H1 (cell line): ENCODE measurements at regions not wholly inside any gene's neighbourhood (a gene's known extent, or its start where the extent isn't known, plus 50 kb on each side); places are given as distances from the start of the nearest gene placed in this dataset.

Experiments used
- CTCF ChIA-PET: fragments of 300-600 bp; sonication (Branson Sonifier 250); formaldehyde crosslinking; loops from one replicate; lab custom pipeline; 2021; ENCODE audit not compliant: partially characterized antibody; lab: Charles Lee
- POLR2A ChIA-PET: fragments of 300-600 bp; sonication (Branson Sonifier 250); formaldehyde crosslinking; loops from one replicate; lab custom pipeline; 2021; ENCODE audit warnings: inconsistent platforms; ENCODE audit not compliant: partially characterized antibody; lab: Charles Lee
- DNase-seq, 2 experiments: peaks; one replicate each; pipeline versions ENCODE4 v3.0.0 to v3.0.0-alpha.2; 2010 to 2022; ENCODE audit warnings: low spot score in 2 of 2, low read depth in 1 of 2, mixed read lengths in 1 of 2
- FAIRE-seq: peaks from 2 replicates; lab custom pipeline; 2011; peaks lifted over from hg19 to GRCh38; lab: Jason Lieb, UNC
- H2AFZ ChIP-seq: 2 replicates; pipeline ENCODE4 v1.8.1; 2012; ENCODE audit warnings: low read length, inconsistent platforms
- H2AK5ac ChIP-seq: 2 replicates; pipeline ENCODE4 v1.6.1; 2013; ENCODE audit warnings: low read depth, low read length
- H2BK120ac ChIP-seq: replicated peaks from 2 replicates; pipeline ENCODE3; 2013; ENCODE audit warnings: low read depth, low read length, inconsistent platforms
- H2BK12ac ChIP-seq: 2 replicates; pipeline ENCODE4 v1.6.1; 2013; ENCODE audit warnings: low read depth, low read length
- H2BK15ac ChIP-seq: 2 replicates; pipeline ENCODE4 v1.6.1; 2013; ENCODE audit warnings: low read length
- H2BK20ac ChIP-seq: 2 replicates; pipeline ENCODE4 v1.6.1; 2013; ENCODE audit warnings: low read length
- H2BK5ac ChIP-seq: 2 replicates; pipeline ENCODE4 v1.6.1; 2013; ENCODE audit warnings: low read depth, low read length
- H3K14ac ChIP-seq: 2 replicates; pipeline ENCODE4 v1.6.1; 2013; ENCODE audit warnings: inconsistent platforms; ENCODE audit not compliant: insufficient read length
- H3K18ac ChIP-seq: 2 replicates; pipeline ENCODE4 v1.6.1; 2013; ENCODE audit warnings: low read length; ENCODE audit errors: extremely low read depth
- H3K23ac ChIP-seq: 2 replicates; pipeline ENCODE4 v1.6.1; 2013; ENCODE audit warnings: inconsistent platforms; ENCODE audit not compliant: insufficient read length
- H3K23me2 ChIP-seq: 2 replicates; pipeline ENCODE4 v1.6.1; 2013; ENCODE audit warnings: low read depth, low read length
- H3K27ac ChIP-seq: 2 replicates; pipeline ENCODE4 v1.6.1; 2011; ENCODE audit warnings: low read depth, low read length, inconsistent platforms
- H3K27me3 ChIP-seq, 4 experiments: replicated peaks in 1 of 4; 1 replicate in 1 of 4; 2 replicates in 3 of 4; pipeline versions ENCODE4 v1.6.1 to v1.8.1; 2011 to 2013; ENCODE audit warnings: low read length in 3 of 4, mild to moderate bottlenecking in 3 of 4, inconsistent platforms in 2 of 4, mixed read lengths in 2 of 4, moderate library complexity in 1 of 4; ENCODE audit not compliant: control insufficient read depth in 3 of 4, insufficient read depth in 3 of 4; ENCODE audit errors: extremely low read depth in 1 of 4
- H3K36me3 ChIP-seq, 4 experiments: 2 replicates each; pipeline versions ENCODE4 v1.6.1 to v1.8.1; 2011 to 2013; ENCODE audit warnings: mild to moderate bottlenecking in 4 of 4, low read length in 3 of 4, moderate library complexity in 2 of 4, control low read depth in 1 of 4, inconsistent platforms in 1 of 4; ENCODE audit not compliant: insufficient read depth in 4 of 4, control insufficient read depth in 2 of 4
- H3K4ac ChIP-seq: replicated peaks from 2 replicates; pipeline ENCODE3; 2013; ENCODE audit warnings: low read length, low read depth, mixed read lengths, inconsistent platforms; ENCODE audit not compliant: insufficient read length
- H3K4me1 ChIP-seq, 4 experiments: replicated peaks in 1 of 4; 1 replicate in 1 of 4; 2 replicates in 3 of 4; pipeline versions ENCODE4 v1.6.1 to v1.8.1; 2011 to 2013; ENCODE audit warnings: low read length in 3 of 4, inconsistent platforms in 2 of 4, mixed read lengths in 1 of 4; ENCODE audit not compliant: insufficient read depth in 4 of 4, control insufficient read depth in 3 of 4
- H3K4me2 ChIP-seq, 2 experiments: 2 replicates each; pipeline versions ENCODE4 v1.6.1 to v1.8.1; 2011 to 2013; ENCODE audit warnings: low read depth in 2 of 2, low read length in 2 of 2, control low read depth in 1 of 2, inconsistent platforms in 1 of 2, mild to moderate bottlenecking in 1 of 2; ENCODE audit not compliant: insufficient read depth in 1 of 2
- H3K4me3 ChIP-seq, 4 experiments: fragments of 200-600, 300-600 bp in 1 of 4; sonication (generic), shearing (Covaris generic), sonication (Bioruptor Twin) in 1 of 4; 2 replicates each; pipeline versions ENCODE4 v1.5.1 to v1.8.1; 2011 to 2016; ENCODE audit warnings: low read length in 4 of 4, low read depth in 3 of 4, control low read depth in 2 of 4, inconsistent platforms in 2 of 4, mild to moderate bottlenecking in 2 of 4, mixed read lengths in 1 of 4, moderate library complexity in 1 of 4; ENCODE audit not compliant: insufficient read depth in 2 of 4; ENCODE audit errors: extremely low read depth in 1 of 4
- H3K56ac ChIP-seq: replicated peaks from 2 replicates; pipeline ENCODE3; 2013; ENCODE audit warnings: low read depth, mild to moderate bottlenecking, mixed read lengths, low read length, inconsistent platforms; ENCODE audit not compliant: insufficient read length
- H3K79me1 ChIP-seq: 2 replicates; pipeline ENCODE4 v1.6.1; 2013; ENCODE audit warnings: low read depth, low read length, control low read depth
- H3K79me2 ChIP-seq, 2 experiments: 2 replicates each; pipeline versions ENCODE4 v1.6.1 to v1.8.1; 2012 to 2013; ENCODE audit warnings: low read length in 2 of 2, mild to moderate bottlenecking in 2 of 2, inconsistent platforms in 1 of 2; ENCODE audit not compliant: insufficient read depth in 2 of 2, control insufficient read depth in 1 of 2
- H3K9ac ChIP-seq, 4 experiments: replicated peaks in 1 of 4; 1 replicate in 1 of 4; 2 replicates in 3 of 4; pipeline versions ENCODE4 v1.6.1 to v1.8.1; 2011 to 2013; ENCODE audit warnings: low read depth in 3 of 4, low read length in 3 of 4, control low read depth in 2 of 4, mild to moderate bottlenecking in 2 of 4, moderate library complexity in 2 of 4, inconsistent platforms in 1 of 4; ENCODE audit errors: extremely low read depth in 1 of 4
- H3K9me3 ChIP-seq, 2 experiments: 2 replicates each; pipeline versions ENCODE4 v1.6.1 to v1.8.1; 2012 to 2013; ENCODE audit warnings: mild to moderate bottlenecking in 2 of 2, moderate library complexity in 2 of 2, control low read depth in 1 of 2, inconsistent platforms in 1 of 2, low read depth in 1 of 2, low read length in 1 of 2, mixed read lengths in 1 of 2; ENCODE audit not compliant: insufficient read depth in 2 of 2
- H4K20me1 ChIP-seq, 2 experiments: replicated peaks in 1 of 2; 2 replicates each; pipeline versions ENCODE3 to v1.8.1; 2011 to 2013; ENCODE audit warnings: inconsistent platforms in 2 of 2, low read length in 2 of 2, mild to moderate bottlenecking in 1 of 2; ENCODE audit not compliant: insufficient read depth in 2 of 2, control insufficient read depth in 1 of 2
- H4K5ac ChIP-seq: 2 replicates; pipeline ENCODE4 v1.6.1; 2013; ENCODE audit warnings: low read length, low read depth, mixed read lengths, inconsistent platforms; ENCODE audit not compliant: insufficient read length
- H4K8ac ChIP-seq: 2 replicates; pipeline ENCODE4 v1.8.0; 2013; ENCODE audit warnings: mild to moderate bottlenecking, moderate library complexity, low read length, inconsistent platforms; ENCODE audit not compliant: insufficient read depth; ENCODE audit errors: extremely low read depth
- H4K91ac ChIP-seq: replicated peaks from 2 replicates; pipeline ENCODE3; 2013; ENCODE audit warnings: low read length, mixed read lengths, inconsistent platforms; ENCODE audit not compliant: insufficient read length
- CREB1 ChIP-seq: IDR thresholded peaks from 2 replicates; pipeline ENCODE4 v1.6.1; 2012; ENCODE audit warnings: inconsistent platforms
- EP300 ChIP-seq, 2 experiments: IDR thresholded peaks; 1 replicate in 1 of 2; 2 replicates in 1 of 2; pipeline ENCODE4 v1.6.1; 2011 to 2012; ENCODE audit warnings: low read depth in 2 of 2, low read length in 2 of 2, mild to moderate bottlenecking in 2 of 2, borderline replicate concordance in 1 of 2, inconsistent platforms in 1 of 2, moderate library complexity in 1 of 2
- GABPA ChIP-seq: IDR thresholded peaks from 2 replicates; pipeline ENCODE4 v1.6.1; 2011; ENCODE audit warnings: mild to moderate bottlenecking, low read length, moderate library complexity, borderline replicate concordance; ENCODE audit not compliant: insufficient read depth
- HDAC2 ChIP-seq, 2 experiments: fragments of 300-600 bp in 1 of 2; sonication (generic) in 1 of 2; IDR thresholded peaks; 2 replicates each; pipeline ENCODE4 v1.6.1; 2011 to 2012; ENCODE audit warnings: low read depth in 2 of 2, low read length in 2 of 2, mild to moderate bottlenecking in 2 of 2, moderate library complexity in 2 of 2, borderline replicate concordance in 1 of 2, inconsistent platforms in 1 of 2
- HDAC6 ChIP-seq: IDR thresholded peaks from one replicate; pipeline ENCODE4 v1.7.1; 2012; ENCODE audit warnings: low read depth, mild to moderate bottlenecking, inconsistent platforms, low read length, moderate library complexity
- JUND ChIP-seq: IDR thresholded peaks from 2 replicates; pipeline ENCODE4 v1.6.1; 2011; ENCODE audit warnings: mild to moderate bottlenecking, improper control_type of control experiment, low read length
- PHF8 ChIP-seq: fragments of 200-600 bp; sonication (generic); conservative IDR thresholded peaks from 2 replicates; pipeline ENCODE4 v1.7.1; 2012; ENCODE audit warnings: low read depth, mild to moderate bottlenecking, inconsistent platforms, low read length, moderate library complexity
- RAD21 ChIP-seq, 2 experiments: IDR thresholded peaks in 1 of 2; conservative IDR thresholded peaks in 1 of 2; 2 replicates each; pipeline ENCODE4 v1.6.1; 2011; ENCODE audit warnings: low read depth in 2 of 2, low read length in 2 of 2, improper control_type of control experiment in 1 of 2, inconsistent platforms in 1 of 2, mild to moderate bottlenecking in 1 of 2, moderate library complexity in 1 of 2
- RXRA ChIP-seq: IDR thresholded peaks from 2 replicates; pipeline ENCODE4 v1.6.1; 2011; ENCODE audit warnings: low read depth, mild to moderate bottlenecking, low read length, moderate library complexity; ENCODE audit not compliant: insufficient read depth
- SIN3A ChIP-seq, 2 experiments: IDR thresholded peaks in 1 of 2; conservative IDR thresholded peaks in 1 of 2; 2 replicates each; pipeline ENCODE4 v1.6.1; 2011 to 2012; ENCODE audit warnings: low read length in 2 of 2, improper control_type of control experiment in 1 of 2, low read depth in 1 of 2, mild to moderate bottlenecking in 1 of 2
- TAF1 ChIP-seq: IDR thresholded peaks from 2 replicates; pipeline ENCODE4 v1.6.1; 2011; ENCODE audit warnings: mild to moderate bottlenecking, low read depth, low read length
- TAF7 ChIP-seq: optimal IDR thresholded peaks from 2 replicates; pipeline ENCODE3; 2011; ENCODE audit warnings: low read depth, mild to moderate bottlenecking, inconsistent platforms, low read length, moderate library complexity, borderline replicate concordance
- WGBS, 2 experiments: shearing (Covaris generic) in 1 of 2; methylation state at CpG; one replicate each; pipeline versions ENCODE4 v1.1.6 to v1.1.7; 2013 to 2015; ENCODE audit warnings: low lambda C conversion rate in 2 of 2, mixed read lengths in 2 of 2, inconsistent platforms in 1 of 2, low coverage in 1 of 2, missing lambda C conversion rate in 1 of 2; ENCODE audit not compliant: insufficient replicate concordance in 2 of 2, insufficient coverage in 1 of 2, insufficient read length in 1 of 2; ENCODE audit errors: extremely low coverage in 1 of 2, missing lambda C conversion rate in 1 of 2; 5-methylcytosine and 5-hydroxymethylcytosine counted together

- no peak overlapping the region for H4K8ac ChIP-seq
- no peak overlapping the region for H2BK12ac ChIP-seq
- no peak overlapping the region for H3K56ac ChIP-seq
- H2BK15ac ChIP-seq = no peak overlapping the region
- peaks cover 0 to 3% (median 1%) of the 10 kb centered on the region in 4 experiments; a peak in 2 of 7 replicates for H3K4me1 ChIP-seq
- no peak overlapping the region for H3K4me3 ChIP-seq
- WGBS, 2 experiments = 87% methylated on average over 2 of the region's 2 CpGs; no CpG with 5 or more reads in 1 of the 2 experiments
- H2AK5ac ChIP-seq = no peak overlapping the region
- no peak overlapping the region for H2AFZ ChIP-seq
- H2BK5ac ChIP-seq = no peak overlapping the region
- no peak overlapping the region for H2BK120ac ChIP-seq
- no peak overlapping the region for H3K23ac ChIP-seq
- H3K4ac ChIP-seq = no peak overlapping the region
- H3K9me3 ChIP-seq = no peaks in the 10 kb centered on the region
- no peak overlapping the region for H3K27ac ChIP-seq
- H3K18ac ChIP-seq = no peak overlapping the region
- no peak overlapping the region for H3K14ac ChIP-seq
- FAIRE-seq = no peak
- no peaks in the 10 kb centered on the region for H3K79me1 ChIP-seq
- no peaks in the 10 kb centered on the region for H3K79me2 ChIP-seq
- DNase-seq = no peak
- H3K9ac ChIP-seq = no peak overlapping the region
- H4K5ac ChIP-seq = no peak overlapping the region
- H4K20me1 ChIP-seq = no peaks in the 10 kb centered on the region
- POLR2A ChIA-PET = no interaction called here
- no peak overlapping the region for H3K4me2 ChIP-seq
- no peak overlapping the region for H2BK20ac ChIP-seq
- H4K91ac ChIP-seq = no peak overlapping the region
- no peaks in the 10 kb centered on the region; a peak in 1 of 7 replicates for H3K27me3 ChIP-seq
- CTCF ChIA-PET = interaction anchor here (1.1 kb wide), 1 partner anchor 22 kb away, joined by 5 read pairs; no protein-coding TSS in a partner anchor
- H3K23me2 ChIP-seq = no peaks in the 10 kb centered on the region
- H3K36me3 ChIP-seq = no peaks in the 10 kb centered on the region
- no peak for TF ChIP-seq CREB1
- TF ChIP-seq SIN3A (conservative IDR thresholded peaks at IDR 0.05 in 1 of 2, IDR thresholded peaks at IDR 0.05 in 1 of 2; ENCODE audit: low read depth in 1 of 2, low read length in 2 of 2) = no peak
- no peak for TF ChIP-seq PHF8
- TF ChIP-seq GABPA = no peak
- TF ChIP-seq TAF1 = no peak
- no peak for TF ChIP-seq RAD21 (IDR thresholded peaks at IDR 0.05 in 1 of 2, conservative IDR thresholded peaks at IDR 0.05 in 1 of 2; ENCODE audit: low read depth in 2 of 2, low read length in 2 of 2)
- TF ChIP-seq RXRA = no peak
- TF ChIP-seq JUND = no peak
- TF ChIP-seq HDAC6 = no peak
- no peak for TF ChIP-seq TAF7
- no peak for TF ChIP-seq HDAC2 (IDR thresholded peaks at IDR 0.05; ENCODE audit: borderline replicate concordance in 1 of 2, low read depth in 2 of 2, low read length in 2 of 2)
- TF ChIP-seq EP300 (IDR thresholded peaks at IDR 0.05; ENCODE audit: borderline replicate concordance in 1 of 2, low read depth in 2 of 2, low read length in 2 of 2) = no peak
Measured at GRCh38 chr13:87128491-87128890, 542.7 kb upstream of the SLITRK5 start.
